GM13976 (cell line): ENCODE measurements at regions not wholly inside any gene's neighbourhood (a gene's known extent, or its start where the extent isn't known, plus 50 kb on each side); places are given as distances from the start of the nearest gene placed in this dataset.

Experiments
- DNase-seq: peaks from one replicate; pipeline ENCODE4 v3.0.0; 2012; ENCODE audit warnings: low spot score
- CTCF ChIP-seq: IDR thresholded peaks from 2 replicates; pipeline ENCODE4 v1.5.1; 2012; ENCODE audit warnings: borderline replicate concordance, mild to moderate bottlenecking; ENCODE audit not compliant: insufficient read depth; ENCODE audit errors: extremely low read depth, missing control alignments, control extremely low read depth
- in situ Hi-C: fragments of 300-500 bp; cut with MboI; formaldehyde crosslinking; loops from one replicate; pipeline ENCODE4 v1.12.0; 2022; ENCODE audit warnings: low sequenced_read_pairs, mixed read lengths, inconsistent platforms; ENCODE audit not compliant: unreplicated experiment

- in situ Hi-C loops = no loop called here
- no peak for DNase-seq
- no peak for TF ChIP-seq CTCF
Observed at GRCh38 chr5:155959082-155959481, 367.9 kb upstream of the SGCD start.

GRCh38 chr5:155960177-155960576, 366.8 kb upstream of the SGCD start:
- in situ Hi-C loops = no loop called here
- no peak for TF ChIP-seq CTCF
- DNase-seq = no peak

- in situ Hi-C loops = no loop called here
- no peak for DNase-seq
- TF ChIP-seq CTCF = no peak
Observed at GRCh38 chr5:155969537-155969936, 357.4 kb upstream of the SGCD start.

- in situ Hi-C loops = no loop called here
- DNase-seq = no peak
- no peak for TF ChIP-seq CTCF
Observed at GRCh38 chr5:155974369-155974768, 352.6 kb upstream of the SGCD start.

- no peak for DNase-seq
- in situ Hi-C loops = no loop called here
- TF ChIP-seq CTCF = no peak
Observed at GRCh38 chr5:155978850-155979249, 348.1 kb upstream of the SGCD start.

GRCh38 chr5:155982354-155982753, 344.6 kb upstream of the SGCD start:
- DNase-seq = no peak
- in situ Hi-C loops = no loop called here
- TF ChIP-seq CTCF = no peak

GRCh38 chr5:155983954-155984353, 343.0 kb upstream of the SGCD start:
- TF ChIP-seq CTCF = no peak
- in situ Hi-C loops = no loop called here
- no peak for DNase-seq
